H9 (cell line): ENCODE measurements at regions not wholly inside any gene's neighbourhood (a gene's known extent, or its start where the extent isn't known, plus 50 kb on each side); places are given as distances from the start of the nearest gene placed in this dataset.

ENCODE experiments used
- DNase-seq: peaks from one replicate; pipeline ENCODE4 v3.0.0-alpha.2; 2017
- H2AFZ ChIP-seq: one replicate; pipeline ENCODE4 v1.6.1; 2013; ENCODE audit warnings: mild to moderate bottlenecking, low read length, control low read depth, moderate library complexity
- H2AK5ac ChIP-seq: 2 replicates; pipeline ENCODE4 v1.6.1; 2013; ENCODE audit warnings: low read length, control low read depth, mixed read lengths; ENCODE audit not compliant: insufficient read length
- H2BK120ac ChIP-seq: one replicate; pipeline ENCODE4 v1.6.1; 2013; ENCODE audit warnings: low read depth, mild to moderate bottlenecking, low read length, control low read depth, inconsistent platforms; ENCODE audit not compliant: poor library complexity, severe bottlenecking
- H2BK12ac ChIP-seq: 2 replicates; pipeline ENCODE4 v1.6.1; 2013; ENCODE audit warnings: low read length, control low read depth, mixed read lengths, low read depth; ENCODE audit not compliant: insufficient read length
- H2BK15ac ChIP-seq: 2 replicates; pipeline ENCODE4 v1.6.1; 2013; ENCODE audit warnings: low read depth, low read length, control low read depth
- H2BK20ac ChIP-seq: one replicate; pipeline ENCODE4 v1.6.1; 2013; ENCODE audit warnings: low read depth, mild to moderate bottlenecking, low read length, control low read depth, inconsistent platforms; ENCODE audit not compliant: poor library complexity, severe bottlenecking
- H2BK5ac ChIP-seq: 2 replicates; pipeline ENCODE4 v1.6.1; 2013; ENCODE audit warnings: low read length, control low read depth, mixed read lengths; ENCODE audit not compliant: insufficient read length
- H3K14ac ChIP-seq: 2 replicates; pipeline ENCODE4 v1.6.1; 2013; ENCODE audit warnings: low read length, control low read depth; ENCODE audit not compliant: insufficient read depth
- H3K18ac ChIP-seq: 2 replicates; pipeline ENCODE4 v1.6.1; 2013; ENCODE audit warnings: low read depth, mild to moderate bottlenecking, mixed read lengths, low read length, control low read depth; ENCODE audit not compliant: insufficient read length
- H3K23ac ChIP-seq: 2 replicates; pipeline ENCODE4 v1.6.1; 2013; ENCODE audit warnings: low read length, control low read depth, mixed read lengths, low read depth; ENCODE audit not compliant: insufficient read length
- H3K23me2 ChIP-seq: 2 replicates; pipeline ENCODE4 v1.6.1; 2013; ENCODE audit warnings: low read depth, mild to moderate bottlenecking, mixed read lengths, low read length, control low read depth; ENCODE audit not compliant: insufficient read length, poor library complexity, severe bottlenecking
- H3K27ac ChIP-seq: 2 replicates; pipeline ENCODE4 v1.5.1; 2013; ENCODE audit warnings: low read length, control low read depth, mixed read lengths, low read depth; ENCODE audit not compliant: insufficient read length
- H3K27me3 ChIP-seq: 2 replicates; pipeline ENCODE4 v1.6.1; 2013; ENCODE audit warnings: low read length, control low read depth, inconsistent platforms; ENCODE audit not compliant: insufficient read depth
- H3K4ac ChIP-seq: 2 replicates; pipeline ENCODE4 v1.6.1; 2013; ENCODE audit warnings: low read depth, mild to moderate bottlenecking, control low read depth, inconsistent platforms, low read length, moderate library complexity
- H3K4me1 ChIP-seq: 2 replicates; pipeline ENCODE4 v1.6.1; 2013; ENCODE audit warnings: low read length, control low read depth, inconsistent platforms; ENCODE audit not compliant: insufficient read depth
- H3K4me2 ChIP-seq: 2 replicates; pipeline ENCODE4 v1.6.1; 2013; ENCODE audit warnings: low read length, control low read depth, mixed read lengths; ENCODE audit not compliant: insufficient read length, insufficient read depth
- H3K56ac ChIP-seq: 2 replicates; pipeline ENCODE4 v1.6.1; 2013; ENCODE audit warnings: low read depth, mild to moderate bottlenecking, mixed read lengths, low read length, control low read depth; ENCODE audit not compliant: insufficient read length
- H3K79me1 ChIP-seq: 2 replicates; pipeline ENCODE4 v1.6.1; 2013; ENCODE audit warnings: low read depth, mild to moderate bottlenecking, moderate library complexity, low read length, control low read depth, inconsistent platforms; ENCODE audit not compliant: insufficient read depth, poor library complexity, severe bottlenecking
- H3K79me2 ChIP-seq: 2 replicates; pipeline ENCODE4 v1.6.1; 2013; ENCODE audit warnings: low read length, control low read depth, inconsistent platforms; ENCODE audit not compliant: insufficient read depth
- H3K9ac ChIP-seq: 2 replicates; pipeline ENCODE4 v1.6.1; 2013; ENCODE audit warnings: low read length, control low read depth, mixed read lengths; ENCODE audit not compliant: insufficient read length; ENCODE audit errors: extremely low read depth
- H3K9me3 ChIP-seq: one replicate; pipeline ENCODE4 v1.6.1; 2013; ENCODE audit warnings: low read depth, low read length, inconsistent platforms; ENCODE audit not compliant: control insufficient read depth
- H3T11ph ChIP-seq: one replicate; pipeline ENCODE4 v1.6.1; 2013; ENCODE audit warnings: mild to moderate bottlenecking, low read length, control low read depth, inconsistent platforms
- H4K20me1 ChIP-seq: one replicate; pipeline ENCODE4 v1.6.1; 2013; ENCODE audit not compliant: control insufficient read depth, insufficient read length, insufficient read depth
- H4K5ac ChIP-seq: 2 replicates; pipeline ENCODE4 v1.6.1; 2013; ENCODE audit warnings: low read depth, mild to moderate bottlenecking, mixed read lengths, low read length, control low read depth; ENCODE audit not compliant: insufficient read length
- H4K8ac ChIP-seq: replicated peaks from 2 replicates; pipeline ENCODE4 v1.6.1; 2013; ENCODE audit warnings: low read length, control low read depth, mixed read lengths, low read depth; ENCODE audit not compliant: insufficient read length
- H4K91ac ChIP-seq: 2 replicates; pipeline ENCODE4 v1.6.1; 2013; ENCODE audit warnings: low read depth, mild to moderate bottlenecking, moderate library complexity, mixed read lengths, low read length, control low read depth; ENCODE audit not compliant: insufficient read length
- H3K27ac Mint-ChIP-seq, 3 experiments: 2 replicates in 2 of 3; 3 replicates in 1 of 3; pipeline ENCODE4 v1.8.0; 2020 to 2021; ENCODE audit warnings: mixed read lengths in 3 of 3, mild to moderate bottlenecking in 1 of 3, moderate library complexity in 1 of 3
- H3K27me3 Mint-ChIP-seq: 2 replicates; pipeline ENCODE4 v1.8.0; 2021; ENCODE audit warnings: low read depth, mild to moderate bottlenecking, moderate library complexity, mixed read lengths
- H3K36me3 Mint-ChIP-seq, 3 experiments: 2 replicates in 2 of 3; 3 replicates in 1 of 3; pipeline ENCODE4 v1.8.0; 2020 to 2021; ENCODE audit warnings: low read depth in 3 of 3, mixed read lengths in 3 of 3; ENCODE audit not compliant: insufficient read depth in 1 of 3
- H3K4me1 Mint-ChIP-seq, 2 experiments: 2 replicates each; pipeline ENCODE4 v1.8.0; 2020; ENCODE audit warnings: mixed read lengths in 2 of 2
- H3K4me3 Mint-ChIP-seq, 2 experiments: 2 replicates in 1 of 2; 3 replicates in 1 of 2; pipeline ENCODE4 v1.8.0; 2020 to 2021; ENCODE audit warnings: mild to moderate bottlenecking in 2 of 2, mixed read lengths in 2 of 2, moderate library complexity in 1 of 2
- H3K9me3 Mint-ChIP-seq, 2 experiments: 2 replicates in 1 of 2; 3 replicates in 1 of 2; pipeline ENCODE4 v1.8.0; 2020; ENCODE audit warnings: mild to moderate bottlenecking in 2 of 2, mixed read lengths in 2 of 2, moderate library complexity in 1 of 2
- CTCF ChIP-seq: fragments of 200-600 bp; sonication (generic); conservative IDR thresholded peaks from 3 replicates; pipeline ENCODE4 v1.8.0; 2021; ENCODE audit warnings: antibody characterized with exemption, mild to moderate bottlenecking
- WGBS: extraction: QIAGEN DNeasy Blood & Tissue Kit; methylation state at CpG from one replicate; pipeline ENCODE4 v1.1.7; 2013; ENCODE audit warnings: missing lambda C conversion rate, low lambda C conversion rate, mixed read lengths; ENCODE audit not compliant: insufficient read length; ENCODE audit errors: extremely low coverage; 5-methylcytosine and 5-hydroxymethylcytosine counted together

GRCh38 chr3:82363131-82363530 is 601.7 kb upstream of the GBE1 start:
- H2BK12ac ChIP-seq, result no peak overlapping the region
- H4K8ac ChIP-seq, result no peak overlapping the region
- Mint-ChIP-seq H3K9me3 (peaks cover 0 to 4% of the 10 kb centered on the region in 2 experiments; a peak in 3 of 5 replicates), H3K4me3 (no peak overlapping the region), H3K27me3 (no peaks in the 10 kb centered on the region), H3K27ac (0 out of 7 replicates have a peak overlapping the region, but pooled peaks of 1 of the 3 experiments have one; percentile 68), H3K4me1 (peaks cover 13 to 15% of the 10 kb centered on the region in 2 experiments), H3K36me3 (peaks cover 0 to 5% (median 0%) of the 10 kb centered on the region in 3 experiments; a peak in 2 of 7 replicates)
- no peak overlapping the region for H3K56ac ChIP-seq
- no peaks in the 10 kb centered on the region for H3K9me3 ChIP-seq
- no peak overlapping the region for H3K4me2 ChIP-seq
- no peaks in the 10 kb centered on the region for H3K79me1 ChIP-seq
- H3K23ac ChIP-seq, result no peak overlapping the region
- no peaks in the 10 kb centered on the region for H3K79me2 ChIP-seq
- H4K5ac ChIP-seq, result no peak overlapping the region
- H2BK15ac ChIP-seq, result no peak overlapping the region
- no peaks in the 10 kb centered on the region for H4K20me1 ChIP-seq
- H3K27me3 ChIP-seq, result no peaks in the 10 kb centered on the region
- no peak overlapping the region for H3T11ph ChIP-seq
- H2AK5ac ChIP-seq, result no peak overlapping the region
- no peaks in the 10 kb centered on the region for H3K23me2 ChIP-seq
- H2AFZ ChIP-seq, result no peak overlapping the region
- DNase-seq, result no peak
- no peak overlapping the region for H3K4ac ChIP-seq
- no peak overlapping the region for H3K27ac ChIP-seq
- no peak overlapping the region for H2BK5ac ChIP-seq
- no peak for TF ChIP-seq CTCF
- no peak overlapping the region for H2BK120ac ChIP-seq
- H3K4me1 ChIP-seq, result no peaks in the 10 kb centered on the region; the same call in 1 of the 2 replicates
- H3K18ac ChIP-seq, result no peak overlapping the region
- no peak overlapping the region for H3K14ac ChIP-seq
- H3K9ac ChIP-seq, result no peak overlapping the region
- H4K91ac ChIP-seq, result no peak overlapping the region
- WGBS, result no CpG with 5 or more reads among the region's 1 CpG
- H2BK20ac ChIP-seq, result no peak overlapping the region
